GM18870 (cell line): ENCODE measurements at regions not wholly inside any gene's neighbourhood (a gene's known extent, or its start where the extent isn't known, plus 50 kb on each side); places are given as distances from the start of the nearest gene placed in this dataset.

Experiments used
- ATAC-seq: cut with Tn5 transposase; IDR thresholded peaks from one replicate; pipeline ENCODE4 v1.9.1; 2021; ENCODE audit warnings: moderate library complexity; ENCODE audit not compliant: unreplicated experiment

GRCh38 chr7:25358926-25359325 lies 130.6 kb upstream of the NPVF start:
- ATAC-seq = no peak

GRCh38 chr7:25359471-25360059 lies 131.3 kb upstream of the NPVF start:
- no peak for ATAC-seq

GRCh38 chr7:25360451-25360850 lies 132.2 kb upstream of the NPVF start:
- ATAC-seq = no peak

- ATAC-seq = no peak
Observed at GRCh38 chr7:25361387-25361786, 133.1 kb upstream of the NPVF start.

- no peak for ATAC-seq
Observed at GRCh38 chr7:25361863-25362262, 133.6 kb upstream of the NPVF start.

- no peak for ATAC-seq
Observed at GRCh38 chr7:25368599-25369201, 140.4 kb upstream of the NPVF start.

- no peak for ATAC-seq
Observed at GRCh38 chr7:25369786-25370185, 141.5 kb upstream of the NPVF start.

- no peak for ATAC-seq
Observed at GRCh38 chr7:25371972-25372371, 143.7 kb upstream of the NPVF start.

- ATAC-seq = no peak
Observed at GRCh38 chr7:25375805-25376600, 147.7 kb upstream of the NPVF start.

GRCh38 chr7:25379351-25380300 lies 151.3 kb upstream of the NPVF start:
- no peak for ATAC-seq

- ATAC-seq = no peak
Observed at GRCh38 chr7:25381818-25382589, 153.7 kb upstream of the NPVF start.

GRCh38 chr7:25382869-25383268 lies 154.6 kb upstream of the NPVF start:
- ATAC-seq = no peak

GRCh38 chr7:25383402-25383801 lies 155.1 kb upstream of the NPVF start:
- no peak for ATAC-seq

GRCh38 chr7:25384788-25385505 lies 156.7 kb upstream of the NPVF start:
- ATAC-seq = no peak

GRCh38 chr7:25385506-25386136 lies 157.3 kb upstream of the NPVF start:
- ATAC-seq = no peak

GRCh38 chr7:25386311-25386744 lies 158.0 kb upstream of the NPVF start:
- no peak for ATAC-seq

- ATAC-seq = no peak
Observed at GRCh38 chr7:25388681-25389080, 160.4 kb upstream of the NPVF start.

GRCh38 chr7:25389489-25390106 lies 161.3 kb upstream of the NPVF start:
- ATAC-seq = no peak
